Caco-2 (cell line): ENCODE measurements at regions not wholly inside any gene's neighbourhood (a gene's known extent, or its start where the extent isn't known, plus 50 kb on each side); places are given as distances from the start of the nearest gene placed in this dataset.

Source experiments
- BruUV-seq: library from RNA; stranded (reverse); fragments of 400-500 nt; replicated peaks from 2 replicates; lab custom pipeline; 2021; lab: Mats Ljungman, UMichigan
- CTCF ChIA-PET: fragments of 300-600 bp; sonication (Branson Sonifier 250); formaldehyde crosslinking; loops from one replicate; lab custom pipeline; 2022; ENCODE audit warnings: antibody characterized with exemption; lab: Charles Lee
- POLR2A ChIA-PET: fragments of 300-600 bp; sonication (Branson Sonifier 250); formaldehyde crosslinking; loops from one replicate; lab custom pipeline; 2022; ENCODE audit warnings: antibody characterized with exemption; lab: Charles Lee
- DNase-seq, 2 experiments: peaks; one replicate each; pipeline versions ENCODE4 v3.0.0 to v3.0.0-alpha.2; 2020 to 2022
- H3K27me3 ChIP-seq: replicated peaks from 2 replicates; pipeline ENCODE4 v1.6.0; 2011; ENCODE audit warnings: low read length; ENCODE audit not compliant: control insufficient read depth, insufficient read depth
- H3K36me3 ChIP-seq: 2 replicates; pipeline ENCODE4 v1.5.1; 2011; ENCODE audit warnings: low read length; ENCODE audit not compliant: control insufficient read depth, insufficient read depth
- H3K4me1 ChIP-seq: fragments of 250-450 bp; sonication (Bioruptor Pico); 2 replicates; pipeline ENCODE4 v1.5.1; 2020; ENCODE audit warnings: mild to moderate bottlenecking
- H3K4me3 ChIP-seq: 2 replicates; pipeline ENCODE4 v1.5.1; 2011; ENCODE audit warnings: low read depth, mild to moderate bottlenecking, control low read depth, low read length
- H3K9me3 ChIP-seq: fragments of 250-450 bp; sonication (Bioruptor Pico); 2 replicates; pipeline ENCODE4 v1.5.1; 2020; ENCODE audit warnings: mild to moderate bottlenecking, moderate library complexity
- H3K27ac Mint-ChIP-seq: one replicate; pipeline ENCODE4 v1.8.0; 2022; ENCODE audit warnings: mixed read lengths; ENCODE audit not compliant: unreplicated experiment
- H3K27me3 Mint-ChIP-seq: one replicate; pipeline ENCODE4 v1.8.0; 2022; ENCODE audit warnings: mixed read lengths; ENCODE audit not compliant: insufficient read depth, unreplicated experiment
- H3K36me3 Mint-ChIP-seq: one replicate; pipeline ENCODE4 v1.8.0; 2022; ENCODE audit warnings: mild to moderate bottlenecking, mixed read lengths; ENCODE audit not compliant: insufficient read depth, unreplicated experiment
- H3K4me1 Mint-ChIP-seq: one replicate; pipeline ENCODE4 v1.8.0; 2022; ENCODE audit warnings: low read depth, mixed read lengths; ENCODE audit not compliant: unreplicated experiment
- H3K4me3 Mint-ChIP-seq: one replicate; pipeline ENCODE4 v1.8.0; 2022; ENCODE audit warnings: mild to moderate bottlenecking, moderate library complexity, mixed read lengths; ENCODE audit not compliant: unreplicated experiment
- H3K9me3 Mint-ChIP-seq: one replicate; pipeline ENCODE4 v1.8.0; 2022; ENCODE audit warnings: mixed read lengths; ENCODE audit not compliant: unreplicated experiment
- intact Hi-C: fragments of 100-400 bp; cut with micrococcal nuclease; formaldehyde crosslinking; loops from one replicate; pipeline ENCODE4 v1.10.0; 2022; ENCODE audit not compliant: unreplicated experiment
- TF ChIP-seq, protein P1 (sequence below), 2 experiments: fragments of 200-600 bp in 1 of 2; IDR thresholded peaks; 1 replicate in 1 of 2; 2 replicates in 1 of 2; pipeline versions ENCODE4 v1.5.1 to v1.8.0; 2011 to 2022; ENCODE audit warnings: antibody characterized with exemption in 1 of 2, control low read depth in 1 of 2, inconsistent platforms in 1 of 2, low read depth in 1 of 2, low read length in 1 of 2, mild to moderate bottlenecking in 1 of 2, moderate library complexity in 1 of 2; ENCODE audit not compliant: insufficient read depth in 1 of 2, severe bottlenecking in 1 of 2, unreplicated experiment in 1 of 2

DNA sequence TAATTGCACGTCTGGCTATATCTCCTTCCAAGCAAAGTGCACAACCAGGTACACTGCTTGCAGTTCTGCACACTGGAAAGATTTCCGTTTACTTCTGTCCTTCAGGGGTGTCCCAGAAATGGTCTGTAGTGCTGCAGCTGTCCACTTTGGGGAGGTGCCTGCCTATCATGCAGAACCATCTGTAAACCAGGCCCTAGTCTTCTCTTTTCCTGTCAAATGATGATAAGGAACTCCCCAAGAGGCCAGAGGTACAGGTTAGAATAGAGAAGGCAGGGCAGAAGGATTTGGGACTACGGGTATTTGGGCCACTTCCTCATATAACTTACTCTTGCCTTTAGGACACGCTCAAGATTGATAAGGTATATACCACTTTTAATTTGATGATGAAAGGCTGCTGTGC is 746.9 kb downstream of the FAT4 start:
- no peaks in the 10 kb centered on the region for H3K4me1 ChIP-seq
- no peaks in the 10 kb centered on the region for H3K27me3 ChIP-seq
- Mint-ChIP-seq H3K4me3 (no peak overlapping the region), H3K27me3 (no peaks in the 10 kb centered on the region), H3K27ac (no peak overlapping the region), H3K9me3 (no peaks in the 10 kb centered on the region), H3K4me1 (no peaks in the 10 kb centered on the region), H3K36me3 (no peaks in the 10 kb centered on the region)
- H3K4me3 ChIP-seq = no peak overlapping the region
- BruUV-seq = no TSS peak
- ChIA-PET CTCF (no interaction called here), POLR2A (no interaction called here)
- TF ChIP-seq, protein P1, sequence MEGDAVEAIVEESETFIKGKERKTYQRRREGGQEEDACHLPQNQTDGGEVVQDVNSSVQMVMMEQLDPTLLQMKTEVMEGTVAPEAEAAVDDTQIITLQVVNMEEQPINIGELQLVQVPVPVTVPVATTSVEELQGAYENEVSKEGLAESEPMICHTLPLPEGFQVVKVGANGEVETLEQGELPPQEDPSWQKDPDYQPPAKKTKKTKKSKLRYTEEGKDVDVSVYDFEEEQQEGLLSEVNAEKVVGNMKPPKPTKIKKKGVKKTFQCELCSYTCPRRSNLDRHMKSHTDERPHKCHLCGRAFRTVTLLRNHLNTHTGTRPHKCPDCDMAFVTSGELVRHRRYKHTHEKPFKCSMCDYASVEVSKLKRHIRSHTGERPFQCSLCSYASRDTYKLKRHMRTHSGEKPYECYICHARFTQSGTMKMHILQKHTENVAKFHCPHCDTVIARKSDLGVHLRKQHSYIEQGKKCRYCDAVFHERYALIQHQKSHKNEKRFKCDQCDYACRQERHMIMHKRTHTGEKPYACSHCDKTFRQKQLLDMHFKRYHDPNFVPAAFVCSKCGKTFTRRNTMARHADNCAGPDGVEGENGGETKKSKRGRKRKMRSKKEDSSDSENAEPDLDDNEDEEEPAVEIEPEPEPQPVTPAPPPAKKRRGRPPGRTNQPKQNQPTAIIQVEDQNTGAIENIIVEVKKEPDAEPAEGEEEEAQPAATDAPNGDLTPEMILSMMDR (IDR thresholded peaks at IDR 0.05; ENCODE audit: insufficient read depth in 1 of 2, low read depth in 1 of 2, low read length in 1 of 2, severe bottlenecking in 1 of 2, unreplicated experiment in 1 of 2) = no peak
- no peak for DNase-seq
- no peaks in the 10 kb centered on the region for H3K36me3 ChIP-seq
- H3K9me3 ChIP-seq = no peaks in the 10 kb centered on the region
- intact Hi-C loops = no loop called here

DNA sequence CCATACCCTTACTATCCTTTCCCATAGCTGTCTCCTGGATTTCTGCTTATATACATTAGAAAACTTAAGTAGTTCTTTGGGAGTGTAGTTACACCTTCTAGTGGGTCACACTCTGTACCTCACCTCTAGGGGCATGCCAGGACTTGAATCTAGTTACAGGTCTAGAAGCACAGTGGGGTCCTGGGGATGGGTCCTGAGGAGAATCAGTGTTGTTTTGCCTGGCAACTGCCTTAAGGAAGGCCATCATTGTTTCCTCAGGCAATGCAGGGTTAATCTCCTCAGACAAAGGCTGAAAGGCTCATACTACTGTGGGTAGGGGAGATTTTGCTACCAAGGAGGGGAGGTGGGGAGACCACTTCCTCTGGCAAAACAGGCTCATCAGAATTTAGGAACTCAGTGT is 750.3 kb downstream of the FAT4 start:
- TF ChIP-seq, protein P1 (IDR thresholded peaks at IDR 0.05; ENCODE audit: insufficient read depth in 1 of 2, low read depth in 1 of 2, low read length in 1 of 2, severe bottlenecking in 1 of 2, unreplicated experiment in 1 of 2) = no peak
- no peaks in the 10 kb centered on the region for H3K36me3 ChIP-seq
- Mint-ChIP-seq H3K27ac (no peak overlapping the region), H3K4me3 (no peak overlapping the region), H3K27me3 (no peaks in the 10 kb centered on the region), H3K36me3 (no peaks in the 10 kb centered on the region), H3K9me3 (no peaks in the 10 kb centered on the region), H3K4me1 (no peaks in the 10 kb centered on the region)
- no peak for DNase-seq
- POLR2A ChIA-PET = no interaction called here
- intact Hi-C loops = no loop called here
- no peaks in the 10 kb centered on the region for H3K4me1 ChIP-seq
- no TSS peak for BruUV-seq
- H3K9me3 ChIP-seq = no peaks in the 10 kb centered on the region
- no peak overlapping the region for H3K4me3 ChIP-seq
- CTCF ChIA-PET = no interaction called here
- no peaks in the 10 kb centered on the region for H3K27me3 ChIP-seq

DNA sequence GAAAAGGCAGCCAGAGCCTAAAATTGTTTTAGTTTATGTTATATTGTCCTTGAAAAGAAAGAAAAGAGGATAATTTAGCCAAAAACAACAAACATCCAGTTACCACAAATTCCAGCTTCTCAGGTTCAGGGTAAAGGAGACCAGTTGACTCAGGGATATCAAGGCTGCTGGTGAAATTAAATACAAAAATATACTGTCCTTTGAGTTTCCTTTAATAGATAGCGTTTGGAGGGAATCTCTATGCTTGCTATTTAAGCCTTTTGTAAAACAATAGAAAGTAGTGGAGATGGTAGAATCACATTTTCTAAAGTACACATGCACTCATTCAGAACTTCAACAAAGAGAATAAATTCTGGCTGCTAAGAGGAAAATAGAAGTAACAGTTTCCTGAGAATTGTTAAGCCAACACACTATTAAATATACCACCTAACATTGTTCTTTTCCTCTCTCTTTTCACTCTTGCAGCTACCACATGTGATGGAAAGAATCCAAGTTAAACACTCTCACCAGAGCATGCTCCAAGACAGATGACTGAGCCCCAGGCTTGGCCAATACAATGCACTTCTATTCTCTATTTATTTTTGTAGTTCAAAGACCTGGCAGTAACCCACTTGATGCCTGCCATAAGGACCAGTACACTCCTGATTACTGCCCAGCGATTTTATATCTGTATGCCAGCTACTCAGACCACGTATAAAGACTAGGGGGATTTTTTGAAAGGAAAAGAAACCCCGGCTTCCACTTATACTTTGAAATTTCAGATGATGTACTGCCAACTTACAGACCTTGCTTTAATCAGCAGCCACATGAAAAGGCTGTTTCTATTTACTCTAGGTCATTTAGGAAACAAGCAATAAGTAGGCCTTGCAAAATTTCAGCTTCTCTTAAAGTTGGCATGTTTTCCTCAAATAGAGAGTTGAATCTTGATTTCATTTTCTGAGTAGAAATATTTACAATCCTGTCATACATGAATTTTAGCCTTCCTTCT is 756.9 kb downstream of the FAT4 start:
- intact Hi-C loops = no loop called here
- POLR2A ChIA-PET = no interaction called here
- Mint-ChIP-seq H3K27me3 (no peaks in the 10 kb centered on the region), H3K9me3 (no peaks in the 10 kb centered on the region), H3K36me3 (no peaks in the 10 kb centered on the region), H3K4me1 (no peaks in the 10 kb centered on the region), H3K4me3 (no peak overlapping the region), H3K27ac (no peak overlapping the region)
- TF ChIP-seq, protein P1 (IDR thresholded peaks at IDR 0.05; ENCODE audit: insufficient read depth in 1 of 2, low read depth in 1 of 2, low read length in 1 of 2, severe bottlenecking in 1 of 2, unreplicated experiment in 1 of 2) = no peak
- Histone ChIP-seq H3K27me3 (no peaks in the 10 kb centered on the region), H3K4me1 (no peaks in the 10 kb centered on the region), H3K4me3 (no peak overlapping the region), H3K36me3 (no peaks in the 10 kb centered on the region), H3K9me3 (no peaks in the 10 kb centered on the region)
- no TSS peak for BruUV-seq
- CTCF ChIA-PET = interaction anchor here (0.7 kb wide), 1 partner anchor 90 kb away, joined by 3 read pairs; no protein-coding TSS in a partner anchor
- no peak for DNase-seq
